ENCODE measurements at regions not wholly inside any gene's neighbourhood (a gene's known extent, or its start where the extent isn't known, plus 50 kb on each side); places are given as distances from the start of the nearest gene placed in this dataset.

GRCh38 chr2:239608723-239609122 lies 207.9 kb upstream of the HDAC4 start:
- TF ChIP-seq CTCF (optimal IDR thresholded peaks at IDR 0.05 in 1 of 3, IDR thresholded peaks at IDR 0.05 in 1 of 3, conservative IDR thresholded peaks at IDR 0.05 in 1 of 3; ENCODE audit: extremely low read depth in 1 of 3, insufficient read depth in 2 of 3, low read length in 3 of 3) (no peak), EZH2 (IDR thresholded peaks at IDR 0.05; ENCODE audit: low read length) (no peak)

Data from keratinocyte (primary cell).